SK-N-SH (cell line): ENCODE measurements at regions not wholly inside any gene's neighbourhood (a gene's known extent, or its start where the extent isn't known, plus 50 kb on each side); places are given as distances from the start of the nearest gene placed in this dataset.

Source experiments
- TCF12 ChIP-seq: IDR thresholded peaks from 2 replicates; pipeline ENCODE4 v1.4.0; 2012
- TF ChIP-seq, protein P1 (sequence below): IDR thresholded peaks from 2 replicates; pipeline ENCODE4; 2012
- TF ChIP-seq, protein P2 (sequence below): fragments of 200-600 bp; sonication (generic); IDR thresholded peaks from 2 replicates; pipeline ENCODE4 v1.6.1; 2017; ENCODE audit warnings: antibody characterized with exemption, mild to moderate bottlenecking, moderate library complexity

DNA sequence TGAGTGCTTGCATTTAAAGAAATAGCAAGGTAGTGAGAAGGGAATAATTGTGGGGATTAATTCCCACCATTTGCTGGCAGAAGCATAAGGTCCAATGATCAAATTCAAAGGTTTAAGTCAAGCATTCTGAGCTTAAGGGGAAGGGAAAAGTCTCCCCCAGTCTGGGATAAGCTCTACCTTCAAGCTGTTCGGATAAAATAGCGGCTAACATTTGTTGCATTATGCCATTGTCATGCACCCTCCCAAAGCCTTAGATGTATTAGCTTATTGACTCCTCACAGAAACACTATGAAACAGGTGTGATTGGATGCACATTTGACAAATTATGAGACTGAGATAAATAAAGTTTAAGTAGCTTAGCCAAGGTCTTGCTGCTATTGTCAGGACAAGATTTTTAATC lies 52.2 kb upstream of the TGIF1 start:
- TF ChIP-seq, protein P1, sequence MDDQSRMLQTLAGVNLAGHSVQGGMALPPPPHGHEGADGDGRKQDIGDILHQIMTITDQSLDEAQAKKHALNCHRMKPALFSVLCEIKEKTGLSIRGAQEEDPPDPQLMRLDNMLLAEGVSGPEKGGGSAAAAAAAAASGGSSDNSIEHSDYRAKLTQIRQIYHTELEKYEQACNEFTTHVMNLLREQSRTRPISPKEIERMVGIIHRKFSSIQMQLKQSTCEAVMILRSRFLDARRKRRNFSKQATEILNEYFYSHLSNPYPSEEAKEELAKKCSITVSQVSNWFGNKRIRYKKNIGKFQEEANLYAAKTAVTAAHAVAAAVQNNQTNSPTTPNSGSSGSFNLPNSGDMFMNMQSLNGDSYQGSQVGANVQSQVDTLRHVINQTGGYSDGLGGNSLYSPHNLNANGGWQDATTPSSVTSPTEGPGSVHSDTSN: no peak
- TF ChIP-seq, protein P2, sequence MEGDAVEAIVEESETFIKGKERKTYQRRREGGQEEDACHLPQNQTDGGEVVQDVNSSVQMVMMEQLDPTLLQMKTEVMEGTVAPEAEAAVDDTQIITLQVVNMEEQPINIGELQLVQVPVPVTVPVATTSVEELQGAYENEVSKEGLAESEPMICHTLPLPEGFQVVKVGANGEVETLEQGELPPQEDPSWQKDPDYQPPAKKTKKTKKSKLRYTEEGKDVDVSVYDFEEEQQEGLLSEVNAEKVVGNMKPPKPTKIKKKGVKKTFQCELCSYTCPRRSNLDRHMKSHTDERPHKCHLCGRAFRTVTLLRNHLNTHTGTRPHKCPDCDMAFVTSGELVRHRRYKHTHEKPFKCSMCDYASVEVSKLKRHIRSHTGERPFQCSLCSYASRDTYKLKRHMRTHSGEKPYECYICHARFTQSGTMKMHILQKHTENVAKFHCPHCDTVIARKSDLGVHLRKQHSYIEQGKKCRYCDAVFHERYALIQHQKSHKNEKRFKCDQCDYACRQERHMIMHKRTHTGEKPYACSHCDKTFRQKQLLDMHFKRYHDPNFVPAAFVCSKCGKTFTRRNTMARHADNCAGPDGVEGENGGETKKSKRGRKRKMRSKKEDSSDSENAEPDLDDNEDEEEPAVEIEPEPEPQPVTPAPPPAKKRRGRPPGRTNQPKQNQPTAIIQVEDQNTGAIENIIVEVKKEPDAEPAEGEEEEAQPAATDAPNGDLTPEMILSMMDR: no peak
- no peak for TF ChIP-seq TCF12
